ENCODE measurements at regions not wholly inside any gene's neighbourhood (a gene's known extent, or its start where the extent isn't known, plus 50 kb on each side); places are given as distances from the start of the nearest gene placed in this dataset.
"Not testable (repeated sequence)": the region's sequence is repeated elsewhere in the genome, so short reads cannot be mapped to it uniquely, and the experiment has no call there.

GRCh38 chr4:74505355-74505978 is 60.5 kb downstream of the AREG start:
- H3K4me3 ChIP-seq (ENCODE audit: low read depth, low read length); in situ Hi-C loops (cut with HindIII; ENCODE audit: low sequenced_read_pairs): not testable (repeated sequence)
- peak; percentile 76 for DNase-seq (ENCODE audit: low read depth, low spot score)

GRCh38 chr4:74509363-74509762 is 64.4 kb downstream of the AREG start:
- DNase-seq (ENCODE audit: low read depth, low spot score); H3K4me3 ChIP-seq (ENCODE audit: low read depth, low read length); in situ Hi-C loops (cut with HindIII; ENCODE audit: low sequenced_read_pairs): not testable (repeated sequence)

- DNase-seq (ENCODE audit: low read depth, low spot score): peak; percentile 36
Measured at GRCh38 chr4:74516303-74516702, 71.4 kb downstream of the AREG start.

GRCh38 chr4:74517996-74518395 is 73.1 kb downstream of the AREG start:
- no peak for DNase-seq (ENCODE audit: low read depth, low spot score)
- H3K4me3 ChIP-seq (ENCODE audit: low read depth, low read length): no peak overlapping the region
- TF ChIP-seq CTCF (IDR thresholded peaks at IDR 0.05; ENCODE audit: low read depth, low read length): no peak
- in situ Hi-C loops (cut with HindIII; ENCODE audit: low sequenced_read_pairs): no loop called here

More at GRCh38 chr4:74516303-74516702, 71.4 kb downstream of the AREG start:
- no peak overlapping the region for H3K4me3 ChIP-seq (ENCODE audit: low read depth, low read length)
- TF ChIP-seq CTCF (IDR thresholded peaks at IDR 0.05; ENCODE audit: low read depth, low read length): no peak
- in situ Hi-C loops (cut with HindIII; ENCODE audit: low sequenced_read_pairs): no loop called here

- H3K4me3 ChIP-seq (ENCODE audit: low read depth, low read length): no peak overlapping the region
- peak; percentile 34 for DNase-seq (ENCODE audit: low read depth, low spot score)
- in situ Hi-C loops (cut with HindIII; ENCODE audit: low sequenced_read_pairs): no loop called here
- TF ChIP-seq CTCF (IDR thresholded peaks at IDR 0.05; ENCODE audit: low read depth, low read length): no peak
Measured at GRCh38 chr4:74522251-74522991, 77.5 kb downstream of the AREG start.

GRCh38 chr4:74523096-74523495 is 78.2 kb downstream of the AREG start:
- H3K4me3 ChIP-seq (ENCODE audit: low read depth, low read length): no peak overlapping the region
- no peak for DNase-seq (ENCODE audit: low read depth, low spot score)
- in situ Hi-C loops (cut with HindIII; ENCODE audit: low sequenced_read_pairs): no loop called here
- no peak for TF ChIP-seq CTCF (IDR thresholded peaks at IDR 0.05; ENCODE audit: low read depth, low read length)

- in situ Hi-C loops (cut with HindIII; ENCODE audit: low sequenced_read_pairs): no loop called here
- no peak for DNase-seq (ENCODE audit: low read depth, low spot score)
- no peak overlapping the region for H3K4me3 ChIP-seq (ENCODE audit: low read depth, low read length)
- no peak for TF ChIP-seq CTCF (IDR thresholded peaks at IDR 0.05; ENCODE audit: low read depth, low read length)
Measured at GRCh38 chr4:74524985-74525384, 80.0 kb downstream of the AREG start.

Measured in astrocyte of the spinal cord (primary cell).